SK-N-SH (cell line): ENCODE measurements at regions not wholly inside any gene's neighbourhood (a gene's known extent, or its start where the extent isn't known, plus 50 kb on each side); places are given as distances from the start of the nearest gene placed in this dataset.

Source experiments
- CTCF ChIA-PET: fragments of 300-600, 350-600 bp; formaldehyde crosslinking; extraction: SDS; loops from one replicate; lab custom pipeline; 2021; lab: Yijun Ruan, JAX
- POLR2A ChIA-PET: fragments of 350-600 bp; sonication (Branson Sonifier 250); formaldehyde crosslinking; extraction: SDS; loops from one replicate; lab custom pipeline; 2020; ENCODE audit warnings: antibody characterized with exemption, inconsistent platforms; lab: Yijun Ruan, JAX
- DNase-seq: peaks from one replicate; pipeline ENCODE4 v3.0.0; 2012
- H2AFZ ChIP-seq: fragments of 200-600 bp; sonication (generic); 2 replicates; pipeline ENCODE4 v1.8.1; 2016; ENCODE audit warnings: antibody characterized with exemption, mild to moderate bottlenecking, low read depth
- H3F3A ChIP-seq: fragments of 200-600 bp; sonication (generic); replicated peaks from 2 replicates; pipeline ENCODE3; 2016; ENCODE audit warnings: antibody characterized with exemption, mild to moderate bottlenecking; ENCODE audit not compliant: insufficient read depth
- H3K27ac ChIP-seq, 2 experiments: fragments of 200-500 bp in 1 of 2; fragments of 200-600 bp in 1 of 2; sonication (Bioruptor generic) in 1 of 2; sonication (generic), shearing (Covaris generic) in 1 of 2; 2 replicates each; pipeline versions ENCODE4 v1.5.1 to v1.6.1; 2014 to 2016; ENCODE audit warnings: low read depth in 2 of 2, inconsistent platforms in 1 of 2, low read length in 1 of 2, mild to moderate bottlenecking in 1 of 2, mixed read lengths in 1 of 2
- H3K27me3 ChIP-seq: fragments of 200-600 bp; sonication (generic), shearing (Covaris generic); 2 replicates; pipeline ENCODE4 v1.6.1; 2016; ENCODE audit warnings: mixed run types; ENCODE audit not compliant: insufficient read depth
- H3K36me3 ChIP-seq, 2 experiments: fragments of 200-500 bp in 1 of 2; fragments of 200-600 bp in 1 of 2; sonication (Bioruptor generic) in 1 of 2; sonication (generic) in 1 of 2; replicated peaks in 1 of 2; 2 replicates each; pipeline versions ENCODE3 to v1.5.1; 2014 to 2016; ENCODE audit warnings: low read length in 1 of 2, mild to moderate bottlenecking in 1 of 2; ENCODE audit not compliant: insufficient read depth in 2 of 2, control insufficient read depth in 1 of 2
- H3K4me1 ChIP-seq, 2 experiments: fragments of 200-500 bp in 1 of 2; fragments of 200-600 bp in 1 of 2; sonication (Bioruptor generic) in 1 of 2; sonication (generic), shearing (Covaris generic) in 1 of 2; 2 replicates each; pipeline versions ENCODE4 v1.5.1 to v1.6.1; 2014 to 2016; ENCODE audit warnings: low read depth in 1 of 2, low read length in 1 of 2, mixed run types in 1 of 2; ENCODE audit not compliant: insufficient read depth in 2 of 2, control insufficient read depth in 1 of 2
- H3K4me2 ChIP-seq: fragments of 200-600 bp; sonication (generic), shearing (Covaris generic); 2 replicates; pipeline ENCODE4 v1.6.1; 2017; ENCODE audit warnings: mixed run types
- H3K4me3 ChIP-seq, 2 experiments: fragments of 200-500 bp in 1 of 2; fragments of 200-600 bp in 1 of 2; sonication (Bioruptor generic) in 1 of 2; sonication (generic), shearing (Covaris generic) in 1 of 2; 2 replicates each; pipeline versions ENCODE4 v1.5.1 to v1.8.1; 2014 to 2016; ENCODE audit warnings: low read depth in 2 of 2, inconsistent platforms in 1 of 2, low read length in 1 of 2, mild to moderate bottlenecking in 1 of 2, mixed read lengths in 1 of 2, moderate library complexity in 1 of 2
- H3K79me2 ChIP-seq: fragments of 200-600 bp; sonication (generic); 2 replicates; pipeline ENCODE4 v1.8.1; 2017; ENCODE audit warnings: mild to moderate bottlenecking; ENCODE audit not compliant: insufficient read depth
- H3K9ac ChIP-seq: fragments of 200-600 bp; sonication (generic); 2 replicates; pipeline ENCODE4 v1.6.1; 2017; ENCODE audit warnings: mixed run types
- H3K9me2 ChIP-seq: fragments of 200-600 bp; sonication (generic); 2 replicates; pipeline ENCODE4 v1.6.1; 2017; ENCODE audit warnings: mixed run types
- H3K9me3 ChIP-seq: fragments of 200-600 bp; sonication (generic); 2 replicates; pipeline ENCODE4 v1.6.1; 2017; ENCODE audit warnings: mixed run types, mild to moderate bottlenecking, moderate library complexity
- H4K20me1 ChIP-seq: fragments of 200-600 bp; sonication (generic); 2 replicates; pipeline ENCODE4 v1.6.1; 2017; ENCODE audit warnings: mild to moderate bottlenecking, mixed run types; ENCODE audit not compliant: insufficient read depth
- MEF2A ChIP-seq: IDR thresholded peaks from 2 replicates; pipeline ENCODE4 v1.4.0; 2012; ENCODE audit warnings: low read depth, borderline replicate concordance
- PBX3 ChIP-seq: IDR thresholded peaks from 2 replicates; pipeline ENCODE4; 2012
- POLR2AphosphoS5 ChIP-seq: IDR thresholded peaks from 2 replicates; pipeline ENCODE4 v1.6.1; 2012; ENCODE audit warnings: low read depth, low read length
- RCOR1 ChIP-seq: fragments of 150-350 bp; IDR thresholded peaks from 2 replicates; pipeline ENCODE4 v1.6.1; 2017; ENCODE audit warnings: antibody characterized with exemption, low read length
- REST ChIP-seq: IDR thresholded peaks from 2 replicates; pipeline ENCODE4 v1.6.1; 2012; ENCODE audit warnings: mild to moderate bottlenecking, low read depth, low read length, moderate library complexity
- RFX5 ChIP-seq: IDR thresholded peaks from 2 replicates; pipeline ENCODE4 v1.6.1; 2012; ENCODE audit warnings: mild to moderate bottlenecking, improper control_type of control experiment, low read length
- RXRA ChIP-seq: IDR thresholded peaks from 2 replicates; pipeline ENCODE4 v1.4.0; 2012; ENCODE audit warnings: low read depth, mild to moderate bottlenecking, borderline replicate concordance
- SMC3 ChIP-seq: IDR thresholded peaks from 2 replicates; pipeline ENCODE4 v1.6.1; 2012; ENCODE audit warnings: low read depth, low read length, improper control_type of control experiment
- YY1 ChIP-seq: IDR thresholded peaks from 2 replicates; pipeline ENCODE4 v1.4.0; 2012; ENCODE audit warnings: low read depth, mild to moderate bottlenecking
- ZBTB33 ChIP-seq: IDR thresholded peaks from 2 replicates; pipeline ENCODE4 v1.4.0; 2012; ENCODE audit warnings: low read depth, borderline replicate concordance
- WGBS: methylation state at CpG from one replicate; pipeline ENCODE4 v1.1.6; 2017; ENCODE audit warnings: low lambda C conversion rate; 5-methylcytosine and 5-hydroxymethylcytosine counted together

- Histone ChIP-seq H3F3A (no peaks in the 10 kb centered on the region), H3K9me2 (no peaks in the 10 kb centered on the region), H3K4me1 (no peaks in the 10 kb centered on the region), H2AFZ (no peak overlapping the region), H3K79me2 (no peaks in the 10 kb centered on the region), H3K27me3 (no peaks in the 10 kb centered on the region), H3K9me3 (no peaks in the 10 kb centered on the region), H3K4me3 (no peak overlapping the region), H3K27ac (no peak overlapping the region), H4K20me1 (no peaks in the 10 kb centered on the region), H3K36me3 (no peaks in the 10 kb centered on the region), H3K4me2 (no peak overlapping the region), H3K9ac (no peak overlapping the region)
- TF ChIP-seq YY1 (no peak), RFX5 (no peak), REST (no peak)
- ChIA-PET POLR2A (no interaction called here), CTCF (interaction anchor here (0.7 to 2.9 kb wide), 2 partner anchors 14 kb away, joined by 3 to 10 read pairs; no protein-coding TSS in a partner anchor)
- DNase-seq = no peak
- 70% methylated on average over 12 of the region's 12 CpGs for WGBS
These were observed 134.1 kb upstream of the TMEM45B start for GRCh38 chr11:129681344-129682114.

GRCh38 chr11:129686269-129686668 is 129.4 kb upstream of the TMEM45B start:
- no peaks in the 10 kb centered on the region for H3K9me2 ChIP-seq
- H3K9ac ChIP-seq = no peak overlapping the region
- H3K27me3 ChIP-seq = no peaks in the 10 kb centered on the region
- no peak overlapping the region for H3K27ac ChIP-seq
- 31% methylated on average over 3 of the region's 3 CpGs for WGBS
- ChIA-PET POLR2A (no interaction called here), CTCF (interaction anchor here (1.3 kb wide), 1 partner anchor 9 kb away, joined by 7 read pairs; no protein-coding TSS in a partner anchor)
- H3K36me3 ChIP-seq = no peaks in the 10 kb centered on the region
- no peak overlapping the region for H3K4me2 ChIP-seq
- H3K4me3 ChIP-seq = no peak overlapping the region
- no peaks in the 10 kb centered on the region for H3F3A ChIP-seq
- H2AFZ ChIP-seq = no peak overlapping the region
- no peak for DNase-seq
- no peaks in the 10 kb centered on the region; a peak in 1 of 4 replicates for H3K4me1 ChIP-seq
- H4K20me1 ChIP-seq = no peaks in the 10 kb centered on the region
- no peaks in the 10 kb centered on the region for H3K79me2 ChIP-seq
- no peaks in the 10 kb centered on the region for H3K9me3 ChIP-seq
- TF ChIP-seq PBX3 (no peak), MEF2A (no peak), RXRA (no peak), RCOR1 (no peak), POLR2AphosphoS5 (no peak), ZBTB33 (no peak), SMC3 (no peak)
